ENCODE measurements at regions not wholly inside any gene's neighbourhood (a gene's known extent, or its start where the extent isn't known, plus 50 kb on each side); places are given as distances from the start of the nearest gene placed in this dataset.

DNA sequence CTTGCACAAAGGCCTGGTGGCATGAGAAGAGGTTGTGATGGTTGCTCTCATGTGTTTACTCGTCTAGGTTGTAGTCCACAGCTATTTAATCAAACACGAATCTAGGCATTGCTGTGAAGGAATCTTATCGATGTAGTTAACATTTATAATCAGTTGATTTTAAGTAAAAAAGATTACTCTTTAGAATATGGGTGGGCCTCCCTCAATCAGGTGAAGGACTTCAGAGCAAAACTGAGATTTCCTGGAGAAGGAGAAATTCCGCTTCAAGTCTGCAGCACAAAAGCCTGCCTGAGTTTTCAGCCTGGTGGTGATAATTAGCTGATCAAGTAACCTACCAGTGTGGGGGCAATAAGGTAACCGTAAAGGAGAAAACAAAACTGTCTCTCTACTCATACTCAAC lies 523.6 kb downstream of the GRIN2A start:
- Histone ChIP-seq H3K36me3 (ENCODE audit: insufficient read depth, low read length) (no peaks in the 10 kb centered on the region), H2AFZ (ENCODE audit: low read depth, low read length) (no peak overlapping the region), H3K27me3 (ENCODE audit: insufficient read depth, low read length, poor library complexity) (peaks cover 12% of the 10 kb centered on the region), H3K4me3 (ENCODE audit: low read depth in 1 of 2, low read length in 2 of 2) (no peak overlapping the region), H3K79me2 (ENCODE audit: insufficient read depth, low read length) (no peaks in the 10 kb centered on the region), H3K4me1 (ENCODE audit: insufficient read depth, low read length) (no peaks in the 10 kb centered on the region), H3K4me2 (ENCODE audit: insufficient read depth, low read length) (no peak overlapping the region), H4K20me1 (ENCODE audit: insufficient read depth, low read length) (no peaks in the 10 kb centered on the region), H3K27ac (ENCODE audit: low read length) (no peak overlapping the region), H3K9me3 (ENCODE audit: insufficient read depth, low read length, severe bottlenecking) (no peaks in the 10 kb centered on the region), H3K9ac (ENCODE audit: low read depth, low read length) (no peak overlapping the region)
- ATAC-seq (ENCODE audit: insufficient read depth, low read depth): no peak
- no peak for DNase-seq
- TF ChIP-seq EZH2 (IDR thresholded peaks at IDR 0.05; ENCODE audit: borderline replicate concordance, low read depth, low read length, severe bottlenecking): no peak
- TF ChIP-seq, protein P1, sequence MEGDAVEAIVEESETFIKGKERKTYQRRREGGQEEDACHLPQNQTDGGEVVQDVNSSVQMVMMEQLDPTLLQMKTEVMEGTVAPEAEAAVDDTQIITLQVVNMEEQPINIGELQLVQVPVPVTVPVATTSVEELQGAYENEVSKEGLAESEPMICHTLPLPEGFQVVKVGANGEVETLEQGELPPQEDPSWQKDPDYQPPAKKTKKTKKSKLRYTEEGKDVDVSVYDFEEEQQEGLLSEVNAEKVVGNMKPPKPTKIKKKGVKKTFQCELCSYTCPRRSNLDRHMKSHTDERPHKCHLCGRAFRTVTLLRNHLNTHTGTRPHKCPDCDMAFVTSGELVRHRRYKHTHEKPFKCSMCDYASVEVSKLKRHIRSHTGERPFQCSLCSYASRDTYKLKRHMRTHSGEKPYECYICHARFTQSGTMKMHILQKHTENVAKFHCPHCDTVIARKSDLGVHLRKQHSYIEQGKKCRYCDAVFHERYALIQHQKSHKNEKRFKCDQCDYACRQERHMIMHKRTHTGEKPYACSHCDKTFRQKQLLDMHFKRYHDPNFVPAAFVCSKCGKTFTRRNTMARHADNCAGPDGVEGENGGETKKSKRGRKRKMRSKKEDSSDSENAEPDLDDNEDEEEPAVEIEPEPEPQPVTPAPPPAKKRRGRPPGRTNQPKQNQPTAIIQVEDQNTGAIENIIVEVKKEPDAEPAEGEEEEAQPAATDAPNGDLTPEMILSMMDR (IDR thresholded peaks at IDR 0.05; ENCODE audit: borderline replicate concordance, extremely low read depth, low read length, poor library complexity, severe bottlenecking): no peak

GRCh38 chr16:9660898-9661297 lies 521.3 kb downstream of the GRIN2A start:
- no peaks in the 10 kb centered on the region for H3K79me2 ChIP-seq (ENCODE audit: insufficient read depth, low read length)
- no peak overlapping the region for H2AFZ ChIP-seq (ENCODE audit: low read depth, low read length)
- no peak overlapping the region for H3K4me3 ChIP-seq (ENCODE audit: low read depth in 1 of 2, low read length in 2 of 2)
- no peaks in the 10 kb centered on the region for H3K4me1 ChIP-seq (ENCODE audit: insufficient read depth, low read length)
- no peak for DNase-seq
- no peak overlapping the region for H3K9ac ChIP-seq (ENCODE audit: low read depth, low read length)
- no peak for TF ChIP-seq EZH2 (IDR thresholded peaks at IDR 0.05; ENCODE audit: borderline replicate concordance, low read depth, low read length, severe bottlenecking)
- TF ChIP-seq, protein P1 (IDR thresholded peaks at IDR 0.05; ENCODE audit: borderline replicate concordance, extremely low read depth, low read length, poor library complexity, severe bottlenecking): no peak
- peaks cover under 1% of the 10 kb centered on the region for H3K27me3 ChIP-seq (ENCODE audit: insufficient read depth, low read length, poor library complexity)
- H3K4me2 ChIP-seq (ENCODE audit: insufficient read depth, low read length): no peak overlapping the region
- ATAC-seq (ENCODE audit: insufficient read depth, low read depth): no peak
- H3K36me3 ChIP-seq (ENCODE audit: insufficient read depth, low read length): no peaks in the 10 kb centered on the region
- H3K27ac ChIP-seq (ENCODE audit: low read length): no peak overlapping the region
- H3K9me3 ChIP-seq (ENCODE audit: insufficient read depth, low read length, severe bottlenecking): no peaks in the 10 kb centered on the region
- no peaks in the 10 kb centered on the region for H4K20me1 ChIP-seq (ENCODE audit: insufficient read depth, low read length)

GRCh38 chr16:9661336-9662017 lies 520.8 kb downstream of the GRIN2A start:
- DNase-seq (no peak), ATAC-seq (ENCODE audit: insufficient read depth, low read depth) (no peak)
- Histone ChIP-seq H3K4me1 (ENCODE audit: insufficient read depth, low read length) (no peaks in the 10 kb centered on the region), H3K4me3 (ENCODE audit: low read depth in 1 of 2, low read length in 2 of 2) (no peak overlapping the region), H3K27me3 (ENCODE audit: insufficient read depth, low read length, poor library complexity) (no peaks in the 10 kb centered on the region), H3K36me3 (ENCODE audit: insufficient read depth, low read length) (no peaks in the 10 kb centered on the region), H3K9me3 (ENCODE audit: insufficient read depth, low read length, severe bottlenecking) (no peaks in the 10 kb centered on the region), H3K79me2 (ENCODE audit: insufficient read depth, low read length) (no peaks in the 10 kb centered on the region), H2AFZ (ENCODE audit: low read depth, low read length) (no peak overlapping the region), H3K27ac (ENCODE audit: low read length) (no peak overlapping the region), H4K20me1 (ENCODE audit: insufficient read depth, low read length) (no peaks in the 10 kb centered on the region), H3K4me2 (ENCODE audit: insufficient read depth, low read length) (no peak overlapping the region), H3K9ac (ENCODE audit: low read depth, low read length) (no peak overlapping the region)
- TF ChIP-seq, protein P1 (IDR thresholded peaks at IDR 0.05; ENCODE audit: borderline replicate concordance, extremely low read depth, low read length, poor library complexity, severe bottlenecking): no peak
- TF ChIP-seq EZH2 (IDR thresholded peaks at IDR 0.05; ENCODE audit: borderline replicate concordance, low read depth, low read length, severe bottlenecking): no peak

Data from DND-41 (cell line).